Smooth muscle cell (in vitro differentiated cells): ENCODE measurements at regions not wholly inside any gene's neighbourhood (a gene's known extent, or its start where the extent isn't known, plus 50 kb on each side); places are given as distances from the start of the nearest gene placed in this dataset.

Experiments
- DNase-seq: peaks from one replicate; lab custom pipeline; 2025; ENCODE audit not compliant: unreplicated experiment; lab: John Stamatoyannopoulos, UW
- H2AFZ ChIP-seq: fragments of 200-600 bp; sonication (generic); 2 replicates; pipeline ENCODE4 v1.6.0; 2016; ENCODE audit warnings: antibody characterized with exemption, low read depth, mild to moderate bottlenecking
- H3F3A ChIP-seq: fragments of 200-600 bp; sonication (generic); 2 replicates; pipeline ENCODE4 v1.6.0; 2017; ENCODE audit warnings: antibody characterized with exemption, low read depth
- H3K27ac ChIP-seq: fragments of 200-600 bp; sonication (generic); 2 replicates; pipeline ENCODE4 v1.5.1; 2016; ENCODE audit warnings: low read depth, mild to moderate bottlenecking
- H3K27me3 ChIP-seq: fragments of 200-600 bp; sonication (generic); 2 replicates; pipeline ENCODE4 v1.6.1; 2016; ENCODE audit warnings: low read depth, mild to moderate bottlenecking
- H3K36me3 ChIP-seq: fragments of 200-600 bp; sonication (generic); 2 replicates; pipeline ENCODE4 v1.5.1; 2016; ENCODE audit warnings: low read depth
- H3K4me1 ChIP-seq: fragments of 200-600 bp; sonication (generic); 2 replicates; pipeline ENCODE4 v1.5.1; 2016; ENCODE audit warnings: low read depth
- H3K4me2 ChIP-seq: fragments of 200-600 bp; sonication (generic); 2 replicates; pipeline ENCODE4 v1.6.0; 2016; ENCODE audit warnings: mild to moderate bottlenecking
- H3K4me3 ChIP-seq: fragments of 200-600 bp; sonication (generic); 2 replicates; pipeline ENCODE4 v1.5.1; 2016; ENCODE audit warnings: mild to moderate bottlenecking
- H3K79me2 ChIP-seq: fragments of 200-600 bp; sonication (generic); 2 replicates; pipeline ENCODE4 v1.6.0; 2016; ENCODE audit warnings: low read depth, mild to moderate bottlenecking
- H3K9ac ChIP-seq: fragments of 200-600 bp; sonication (generic); 2 replicates; pipeline ENCODE4 v1.6.0; 2016; ENCODE audit warnings: low read depth
- H3K9me3 ChIP-seq: fragments of 200-600 bp; sonication (generic); replicated peaks from 2 replicates; pipeline ENCODE4 v1.5.1; 2016; ENCODE audit warnings: low read depth
- H4K20me1 ChIP-seq: fragments of 200-600 bp; sonication (generic); 2 replicates; pipeline ENCODE4 v1.6.0; 2016; ENCODE audit warnings: low read depth
- CTCF ChIP-seq: fragments of 200-600 bp; sonication (generic); IDR thresholded peaks from 2 replicates; pipeline ENCODE4 v1.5.1; 2017; ENCODE audit warnings: borderline replicate concordance, mild to moderate bottlenecking, antibody characterized with exemption; ENCODE audit not compliant: insufficient read depth, poor library complexity, severe bottlenecking
- WGBS: methylation state at CpG from one replicate; pipeline ENCODE4 v1.1.7; 2016; ENCODE audit warnings: low lambda C conversion rate; 5-methylcytosine and 5-hydroxymethylcytosine counted together

- Histone ChIP-seq H3K79me2 (no peaks in the 10 kb centered on the region), H3F3A (no peaks in the 10 kb centered on the region), H3K36me3 (no peaks in the 10 kb centered on the region), H3K9ac (no peak overlapping the region), H3K4me2 (no peak overlapping the region), H3K9me3 (peaks cover 3% of the 10 kb centered on the region), H3K27ac (no peak overlapping the region), H2AFZ (no peak overlapping the region), H4K20me1 (no peaks in the 10 kb centered on the region), H3K4me1 (peaks cover 5% of the 10 kb centered on the region), H3K4me3 (no peak overlapping the region), H3K27me3 (no peaks in the 10 kb centered on the region)
- no peak for DNase-seq
- 92% methylated on average over 24 of the region's 38 CpGs for WGBS
- TF ChIP-seq CTCF = no peak
Observed at GRCh38 chr15:26298010-26298658, 435.0 kb upstream of the ATP10A start.

- Histone ChIP-seq H3K9me3 (no peaks in the 10 kb centered on the region), H2AFZ (no peak overlapping the region), H3K79me2 (no peaks in the 10 kb centered on the region), H3K36me3 (no peaks in the 10 kb centered on the region), H3K27ac (no peak overlapping the region), H3K4me1 (peaks cover 5% of the 10 kb centered on the region), H4K20me1 (no peaks in the 10 kb centered on the region), H3K4me2 (no peak overlapping the region), H3K27me3 (no peaks in the 10 kb centered on the region), H3K4me3 (no peak overlapping the region), H3F3A (no peaks in the 10 kb centered on the region), H3K9ac (no peak overlapping the region)
- no peak for TF ChIP-seq CTCF
- 74% methylated on average over 4 of the region's 4 CpGs for WGBS
- no peak for DNase-seq
Observed at GRCh38 chr15:26295336-26296085, 432.4 kb upstream of the ATP10A start.

- H3K9ac ChIP-seq = no peak overlapping the region
- no peaks in the 10 kb centered on the region for H3K79me2 ChIP-seq
- no peaks in the 10 kb centered on the region for H3F3A ChIP-seq
- no peaks in the 10 kb centered on the region for H4K20me1 ChIP-seq
- H3K27ac ChIP-seq = no peak overlapping the region
- WGBS = 51% methylated on average over 5 of the region's 5 CpGs
- no peak overlapping the region for H3K4me2 ChIP-seq
- peaks cover 5% of the 10 kb centered on the region for H3K4me1 ChIP-seq
- H3K4me3 ChIP-seq = no peak overlapping the region
- no peak for TF ChIP-seq CTCF
- no peak overlapping the region for H2AFZ ChIP-seq
- no peaks in the 10 kb centered on the region for H3K9me3 ChIP-seq
- no peak for DNase-seq
- H3K27me3 ChIP-seq = no peaks in the 10 kb centered on the region
- H3K36me3 ChIP-seq = no peaks in the 10 kb centered on the region
Observed at GRCh38 chr15:26294059-26294689, 431.0 kb upstream of the ATP10A start.
